ENCODE measurements at regions not wholly inside any gene's neighbourhood (a gene's known extent, or its start where the extent isn't known, plus 50 kb on each side); places are given as distances from the start of the nearest gene placed in this dataset.
"Not testable (repeated sequence)": the region's sequence is repeated elsewhere in the genome, so short reads cannot be mapped to it uniquely, and the experiment has no call there.

DNA sequence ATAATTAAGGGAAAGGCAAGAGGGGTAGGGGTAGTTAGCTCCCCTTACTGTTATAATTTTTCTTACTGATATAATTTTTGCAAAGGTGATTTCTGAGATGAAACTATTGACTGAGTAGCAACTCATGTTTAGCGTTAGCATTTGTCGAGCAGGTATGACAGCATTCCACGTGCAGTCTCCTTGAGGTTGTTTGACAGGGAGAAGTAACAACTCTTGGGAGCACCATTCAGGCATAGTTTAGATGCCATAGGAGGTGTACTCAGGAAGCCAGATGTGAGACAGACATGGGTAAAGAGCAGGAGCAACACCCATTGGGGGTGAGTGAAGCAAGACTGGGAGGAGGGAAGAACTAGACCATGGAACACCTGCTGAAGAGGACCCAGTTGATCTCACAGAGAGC lies 96.6 kb upstream of the KLF6 start:
- Histone ChIP-seq H3K27me3 (ENCODE audit: control insufficient read depth, insufficient read depth, low read length) (no peaks in the 10 kb centered on the region), H3K4me1 (ENCODE audit: control insufficient read depth, insufficient read depth, low read length) (peaks cover 9% of the 10 kb centered on the region), H3K36me3 (ENCODE audit: control insufficient read depth, insufficient read depth, low read length) (no peaks in the 10 kb centered on the region), H3K9me3 (ENCODE audit: control insufficient read depth, low read length) (no peaks in the 10 kb centered on the region), H3K4me3 (ENCODE audit: low read length) (no peak overlapping the region), H3K9ac (ENCODE audit: low read length) (no peak overlapping the region)

DNA sequence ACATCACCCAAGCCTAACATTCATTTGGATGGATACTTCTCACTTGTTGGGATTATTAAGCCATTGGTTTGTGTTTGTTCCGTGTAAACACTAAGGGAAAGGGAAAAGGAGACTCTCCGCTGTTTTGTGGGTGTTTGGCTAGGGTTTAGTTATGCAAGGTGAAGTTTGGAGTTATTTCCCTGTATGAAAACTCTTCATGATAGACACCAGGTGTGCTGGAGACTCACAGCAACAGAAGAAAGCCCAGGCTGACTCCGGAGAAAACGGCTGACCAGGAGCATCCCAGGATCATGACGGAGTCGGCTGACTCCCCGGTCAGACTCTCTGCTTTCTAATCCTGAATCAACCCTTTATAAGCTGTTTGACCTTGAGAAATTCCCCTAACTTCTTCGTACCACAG lies 94.1 kb upstream of the KLF6 start:
- H3K4me1 ChIP-seq (ENCODE audit: control insufficient read depth, insufficient read depth, low read length): peaks cover 10% of the 10 kb centered on the region
- H3K9me3 ChIP-seq (ENCODE audit: control insufficient read depth, low read length): no peaks in the 10 kb centered on the region
- no peaks in the 10 kb centered on the region for H3K27me3 ChIP-seq (ENCODE audit: control insufficient read depth, insufficient read depth, low read length)
- H3K9ac ChIP-seq (ENCODE audit: low read length): no peak overlapping the region
- H3K36me3 ChIP-seq (ENCODE audit: control insufficient read depth, insufficient read depth, low read length): no peaks in the 10 kb centered on the region
- H3K4me3 ChIP-seq (ENCODE audit: low read length): no peak overlapping the region

DNA sequence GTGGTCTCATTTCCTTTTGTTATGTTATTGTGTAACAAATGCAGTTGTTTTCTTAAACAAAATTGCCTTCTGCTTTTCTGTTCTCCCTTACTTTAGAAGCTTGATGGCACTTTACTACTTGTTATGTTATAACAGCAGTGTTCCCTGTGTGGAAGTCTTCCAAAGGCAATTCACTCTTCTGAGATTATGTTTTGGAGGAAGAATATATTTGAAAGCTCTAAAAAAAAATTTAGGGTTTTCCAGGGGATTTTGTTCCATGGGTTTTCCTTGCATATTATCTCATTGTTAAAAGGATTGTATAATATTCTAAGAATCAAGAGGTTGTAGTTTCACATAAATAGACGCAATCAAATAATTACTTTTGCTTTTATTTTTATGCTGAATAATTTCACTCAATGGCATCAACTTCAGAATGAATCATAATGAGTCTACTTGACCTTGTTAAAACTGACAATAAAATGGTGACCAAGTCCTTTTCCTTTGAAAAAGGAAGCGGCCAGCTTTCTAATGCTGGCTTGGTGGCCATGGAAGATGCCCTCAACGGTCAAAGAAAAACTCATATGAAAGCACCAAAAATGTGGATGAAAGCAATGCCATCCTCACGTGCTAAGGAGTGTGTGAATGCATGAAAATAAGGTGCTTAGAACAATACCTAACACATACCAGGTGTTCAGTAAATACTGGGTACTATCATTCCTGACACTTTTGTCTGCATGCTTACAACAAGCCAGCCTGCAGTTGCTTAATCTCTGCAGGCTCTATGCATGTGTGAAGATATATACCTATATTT lies 92.4 kb upstream of the KLF6 start:
- Histone ChIP-seq H3K27me3 (ENCODE audit: control insufficient read depth, insufficient read depth, low read length) (no peaks in the 10 kb centered on the region), H3K9ac (ENCODE audit: low read length) (no peak overlapping the region), H3K4me1 (ENCODE audit: control insufficient read depth, insufficient read depth, low read length) (peaks cover 10% of the 10 kb centered on the region), H3K9me3 (ENCODE audit: control insufficient read depth, low read length) (no peaks in the 10 kb centered on the region), H3K36me3 (ENCODE audit: control insufficient read depth, insufficient read depth, low read length) (no peaks in the 10 kb centered on the region), H3K4me3 (ENCODE audit: low read length) (no peak overlapping the region)

DNA sequence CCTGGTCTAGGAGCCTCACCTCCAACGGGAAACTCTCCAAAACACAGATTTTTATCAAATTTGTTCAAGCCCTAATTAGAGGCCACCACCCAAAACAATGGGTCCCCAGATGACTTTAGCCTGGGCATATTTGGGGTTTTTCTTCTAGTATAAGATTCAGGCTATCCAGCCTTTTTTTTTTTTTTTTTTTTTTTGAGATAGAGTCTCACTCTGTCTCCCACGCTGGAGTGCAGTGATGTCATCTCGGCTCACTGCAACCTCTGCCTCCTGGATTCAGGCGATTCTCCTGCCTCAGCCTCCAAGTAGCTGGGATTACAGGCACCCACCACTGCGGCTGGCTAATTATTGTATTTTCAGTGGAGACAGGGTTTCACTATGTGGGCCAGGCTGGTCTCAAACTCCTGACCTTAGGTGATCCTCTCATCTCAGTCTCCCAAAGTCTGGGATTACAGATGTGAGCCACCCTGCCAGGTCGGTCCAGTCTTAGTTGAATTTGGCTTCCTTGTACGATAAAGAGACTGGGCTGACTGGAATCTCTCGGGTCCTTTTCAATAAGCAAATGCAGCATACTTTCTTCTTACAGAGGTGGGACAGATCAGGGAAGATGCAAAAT lies 91.4 kb upstream of the KLF6 start:
- H3K27me3 ChIP-seq (ENCODE audit: control insufficient read depth, insufficient read depth, low read length): no peaks in the 10 kb centered on the region
- H3K9me3 ChIP-seq (ENCODE audit: control insufficient read depth, low read length): no peaks in the 10 kb centered on the region
- no peak overlapping the region for H3K9ac ChIP-seq (ENCODE audit: low read length)
- no peak overlapping the region for H3K4me3 ChIP-seq (ENCODE audit: low read length)
- H3K4me1 ChIP-seq (ENCODE audit: control insufficient read depth, insufficient read depth, low read length): peaks cover 10% of the 10 kb centered on the region
- no peaks in the 10 kb centered on the region for H3K36me3 ChIP-seq (ENCODE audit: control insufficient read depth, insufficient read depth, low read length)

DNA sequence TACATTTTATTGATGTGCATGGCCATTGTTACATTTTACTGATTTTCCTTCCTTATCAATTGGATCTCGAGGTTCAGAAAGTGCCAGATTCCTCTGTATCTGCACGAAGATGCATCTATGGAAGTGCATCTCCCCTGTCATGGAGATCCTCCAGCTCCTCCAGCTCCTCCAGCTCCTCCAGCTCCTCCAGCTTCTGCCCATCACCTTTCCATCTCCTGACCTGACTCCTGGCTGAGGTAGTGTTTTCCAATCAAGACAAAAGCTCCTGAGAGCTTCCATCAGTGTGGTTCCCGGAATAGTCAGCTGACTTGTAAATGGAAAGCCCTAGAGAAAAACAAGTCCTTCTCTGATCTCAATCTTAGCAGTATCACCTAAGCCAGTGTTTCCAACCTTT lies 90.8 kb upstream of the KLF6 start:
- H3K4me1 ChIP-seq (ENCODE audit: control insufficient read depth, insufficient read depth, low read length): peaks cover 10% of the 10 kb centered on the region
- H3K9ac ChIP-seq (ENCODE audit: low read length): no peak overlapping the region

DNA sequence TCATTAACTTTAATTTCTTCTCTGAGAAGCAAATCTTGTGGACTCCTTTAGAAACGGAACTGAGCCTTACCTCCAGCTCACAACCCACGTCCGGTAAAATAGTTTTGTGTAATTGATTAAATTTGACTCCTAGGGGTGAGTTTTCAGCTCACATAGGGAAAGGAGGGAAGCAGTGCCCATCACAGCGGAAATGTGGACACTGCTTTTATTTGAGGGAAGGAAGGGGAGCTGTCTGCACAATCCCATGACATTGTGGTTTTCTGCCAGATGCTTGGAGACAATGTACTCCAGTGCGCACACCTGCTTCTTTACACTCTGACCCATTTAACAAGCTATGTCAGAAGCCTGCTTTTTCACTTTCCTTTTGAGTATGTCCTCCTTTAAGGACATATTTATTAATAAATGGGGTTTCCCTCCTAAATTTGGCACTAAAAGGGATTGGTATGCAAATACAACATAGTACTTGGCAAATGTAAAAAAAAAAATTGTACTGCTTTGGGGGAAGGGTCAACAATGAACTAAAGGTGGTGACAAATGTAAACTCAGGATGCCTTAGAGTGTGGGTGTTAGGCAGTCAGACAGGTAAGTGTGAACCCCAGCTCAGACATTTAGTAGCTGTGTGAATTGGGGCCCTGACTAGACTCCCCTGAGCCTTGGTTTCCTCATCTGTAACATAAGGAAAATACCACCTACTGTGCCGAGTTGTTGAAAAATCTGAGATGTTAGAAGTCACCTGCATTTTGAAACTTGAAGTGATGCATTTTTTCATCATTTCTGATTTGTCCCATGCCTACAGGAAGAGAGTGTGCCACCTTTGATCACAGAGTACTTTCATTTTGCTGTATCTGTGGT lies 90.2 kb upstream of the KLF6 start:
- H3K9me3 ChIP-seq (ENCODE audit: control insufficient read depth, low read length): no peaks in the 10 kb centered on the region
- no peak overlapping the region for H3K4me3 ChIP-seq (ENCODE audit: low read length)
- no peaks in the 10 kb centered on the region for H3K36me3 ChIP-seq (ENCODE audit: control insufficient read depth, insufficient read depth, low read length)
- H3K27me3 ChIP-seq (ENCODE audit: control insufficient read depth, insufficient read depth, low read length): no peaks in the 10 kb centered on the region
- H3K9ac ChIP-seq (ENCODE audit: low read length): no peak overlapping the region
- peaks cover 10% of the 10 kb centered on the region for H3K4me1 ChIP-seq (ENCODE audit: control insufficient read depth, insufficient read depth, low read length)

More for the DNA sequence above, 90.8 kb upstream of the KLF6 start:
- Histone ChIP-seq H3K4me3 (ENCODE audit: low read length) (no peak overlapping the region), H3K9me3 (ENCODE audit: control insufficient read depth, low read length) (no peaks in the 10 kb centered on the region), H3K36me3 (ENCODE audit: control insufficient read depth, insufficient read depth, low read length) (no peaks in the 10 kb centered on the region), H3K27me3 (ENCODE audit: control insufficient read depth, insufficient read depth, low read length) (no peaks in the 10 kb centered on the region)

DNA sequence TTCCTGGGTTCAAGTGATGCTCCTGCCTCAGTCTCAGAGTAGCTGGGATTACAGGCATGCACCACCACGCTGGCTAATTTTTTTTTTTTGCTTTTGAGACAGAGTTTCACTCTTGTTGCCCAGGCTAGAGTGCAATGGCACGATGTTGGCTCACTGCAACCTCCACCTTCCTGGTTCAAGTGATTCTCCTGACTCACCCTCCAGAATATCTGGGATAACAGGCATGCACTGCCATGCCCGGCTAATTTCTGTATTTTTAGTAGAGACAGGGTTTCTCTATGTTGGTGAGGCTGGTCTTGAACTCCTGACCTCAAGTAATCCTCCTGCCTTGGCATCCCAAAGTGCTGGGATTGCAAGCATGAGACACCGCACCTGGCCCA lies 89.6 kb upstream of the KLF6 start:
- H3K9me3 ChIP-seq (ENCODE audit: control insufficient read depth, low read length); H3K4me3 ChIP-seq (ENCODE audit: low read length); H3K27me3 ChIP-seq (ENCODE audit: control insufficient read depth, insufficient read depth, low read length); H3K9ac ChIP-seq (ENCODE audit: low read length); H3K36me3 ChIP-seq (ENCODE audit: control insufficient read depth, insufficient read depth, low read length): not testable (repeated sequence)
- H3K4me1 ChIP-seq (ENCODE audit: control insufficient read depth, insufficient read depth, low read length): peaks cover 10% of the 10 kb centered on the region

DNA sequence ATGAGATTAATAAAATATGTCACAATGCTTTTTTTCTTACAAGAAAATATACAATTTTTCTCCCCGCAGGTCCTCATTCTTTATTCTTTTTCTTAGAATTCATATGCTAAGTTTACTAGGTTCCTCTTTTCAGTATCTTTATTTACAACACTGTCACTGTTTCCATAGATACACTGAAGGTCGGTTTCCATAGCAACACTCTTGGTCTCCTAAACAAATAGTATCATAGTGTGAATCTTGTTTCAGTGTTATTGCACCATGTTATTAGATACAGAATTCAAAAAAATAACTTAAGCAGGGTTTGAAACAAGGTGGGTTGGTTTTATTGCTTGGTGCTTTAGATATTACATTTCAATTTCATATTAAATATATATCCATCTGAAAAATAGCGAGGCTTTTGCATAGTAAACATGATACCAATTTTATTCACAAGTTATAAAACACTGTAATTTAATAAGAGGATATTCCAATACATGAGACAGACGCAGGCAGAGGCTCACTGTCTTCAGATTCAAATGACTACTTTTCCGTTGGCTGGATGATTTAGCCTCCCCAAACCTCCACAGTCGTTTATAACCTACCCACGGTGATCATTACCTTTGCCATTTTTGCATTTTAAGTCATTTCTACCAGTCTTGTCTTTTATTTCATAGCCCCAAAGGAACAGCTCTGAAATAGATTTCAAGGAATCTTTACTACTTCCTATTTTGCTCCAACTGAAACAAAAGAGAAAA lies 88.9 kb upstream of the KLF6 start:
- Histone ChIP-seq H3K27me3 (ENCODE audit: control insufficient read depth, insufficient read depth, low read length) (no peaks in the 10 kb centered on the region), H3K4me1 (ENCODE audit: control insufficient read depth, insufficient read depth, low read length) (peaks cover 10% of the 10 kb centered on the region), H3K9ac (ENCODE audit: low read length) (no peak overlapping the region), H3K36me3 (ENCODE audit: control insufficient read depth, insufficient read depth, low read length) (no peaks in the 10 kb centered on the region), H3K9me3 (ENCODE audit: control insufficient read depth, low read length) (no peaks in the 10 kb centered on the region), H3K4me3 (ENCODE audit: low read length) (no peak overlapping the region)

DNA sequence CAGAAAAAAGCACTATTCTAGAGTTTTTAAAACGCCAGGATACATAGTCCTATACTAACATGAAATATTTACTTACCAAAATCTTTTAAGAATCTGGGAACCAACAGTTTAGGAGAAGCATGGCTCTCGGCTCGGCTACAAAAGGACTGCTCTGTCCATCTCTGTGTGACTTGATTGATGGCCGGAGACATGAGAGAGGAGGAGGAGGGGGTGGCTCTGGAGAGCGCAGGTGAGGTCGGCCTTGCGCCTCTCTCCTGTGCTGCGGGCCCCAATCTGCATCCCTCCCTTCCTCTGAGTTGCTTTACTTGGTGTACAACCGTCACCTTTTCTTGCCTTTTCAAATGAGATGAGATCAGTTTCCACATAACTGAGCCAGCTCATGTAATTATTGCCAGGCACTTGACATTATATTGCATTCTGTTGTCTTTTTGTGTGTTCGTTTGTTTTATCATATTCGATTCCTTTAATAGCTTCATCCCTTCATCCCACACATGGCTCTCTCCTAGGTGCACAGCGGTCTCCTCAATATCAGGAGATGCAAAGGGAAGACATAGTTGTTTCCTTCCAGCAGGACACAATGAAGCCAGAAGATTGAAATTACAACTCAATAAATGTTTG lies 87.8 kb upstream of the KLF6 start:
- Histone ChIP-seq H3K36me3 (ENCODE audit: control insufficient read depth, insufficient read depth, low read length) (no peaks in the 10 kb centered on the region), H3K4me3 (ENCODE audit: low read length) (no peak overlapping the region), H3K27me3 (ENCODE audit: control insufficient read depth, insufficient read depth, low read length) (no peaks in the 10 kb centered on the region), H3K9ac (ENCODE audit: low read length) (no peak overlapping the region), H3K4me1 (ENCODE audit: control insufficient read depth, insufficient read depth, low read length) (peaks cover 10% of the 10 kb centered on the region), H3K9me3 (ENCODE audit: control insufficient read depth, low read length) (no peaks in the 10 kb centered on the region)

DNA sequence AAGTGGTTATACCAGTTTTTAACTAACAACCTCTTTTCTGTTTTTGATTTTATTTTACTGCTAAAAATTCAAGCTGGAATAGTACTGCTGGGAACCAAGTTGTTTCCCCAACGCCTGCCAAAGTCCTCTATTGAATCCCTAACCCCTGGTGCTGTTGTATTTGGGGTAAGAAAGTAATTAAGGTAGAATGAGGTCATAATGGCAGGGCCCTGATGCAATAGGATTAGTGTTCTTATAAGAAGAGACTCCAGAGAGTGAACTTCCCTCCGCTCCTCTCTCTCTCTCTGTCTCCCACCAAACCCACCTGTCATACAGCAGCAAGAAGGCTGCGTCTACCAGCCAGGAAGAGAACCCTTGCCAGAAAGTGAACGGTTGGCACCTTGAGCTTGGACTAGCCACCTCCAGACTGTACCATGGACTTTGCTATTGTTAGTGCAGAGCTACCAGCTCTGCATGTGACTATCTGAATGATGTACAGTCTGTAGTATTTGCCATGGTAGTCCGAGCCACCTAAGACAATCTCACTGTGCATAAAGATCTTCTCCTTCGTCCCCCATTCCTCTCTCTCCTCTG lies 86.5 kb upstream of the KLF6 start:
- H3K27me3 ChIP-seq (ENCODE audit: control insufficient read depth, insufficient read depth, low read length): no peaks in the 10 kb centered on the region
- H3K4me3 ChIP-seq (ENCODE audit: low read length): no peak overlapping the region
- no peak overlapping the region for H3K9ac ChIP-seq (ENCODE audit: low read length)
- no peaks in the 10 kb centered on the region for H3K9me3 ChIP-seq (ENCODE audit: control insufficient read depth, low read length)
- H3K36me3 ChIP-seq (ENCODE audit: control insufficient read depth, insufficient read depth, low read length): no peaks in the 10 kb centered on the region
- H3K4me1 ChIP-seq (ENCODE audit: control insufficient read depth, insufficient read depth, low read length): peaks cover 2% of the 10 kb centered on the region

DNA sequence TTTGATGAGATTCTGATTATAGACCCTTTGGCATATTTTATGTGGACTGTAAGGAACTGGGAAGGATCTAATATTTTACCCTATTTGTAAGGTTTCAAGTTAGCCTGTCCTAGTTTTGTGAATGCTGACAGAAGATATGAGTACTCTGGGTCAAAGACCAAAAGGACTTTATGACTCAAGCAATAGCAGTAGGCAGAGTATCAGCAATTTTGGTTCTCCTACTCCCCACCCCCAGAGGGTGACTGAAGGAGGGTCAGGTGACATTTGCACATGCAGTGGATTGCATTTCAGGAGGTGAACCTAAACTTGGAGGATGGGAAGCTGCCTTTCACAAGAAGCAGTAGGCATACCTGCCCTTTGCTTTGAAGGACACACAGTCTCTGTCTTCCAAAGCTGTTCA lies 84.0 kb upstream of the KLF6 start:
- no peaks in the 10 kb centered on the region for H3K27me3 ChIP-seq (ENCODE audit: control insufficient read depth, insufficient read depth, low read length)
- H3K4me3 ChIP-seq (ENCODE audit: low read length): no peak overlapping the region
- no peaks in the 10 kb centered on the region for H3K36me3 ChIP-seq (ENCODE audit: control insufficient read depth, insufficient read depth, low read length)
- no peaks in the 10 kb centered on the region for H3K9me3 ChIP-seq (ENCODE audit: control insufficient read depth, low read length)
- H3K9ac ChIP-seq (ENCODE audit: low read length): no peak overlapping the region
- no peaks in the 10 kb centered on the region for H3K4me1 ChIP-seq (ENCODE audit: control insufficient read depth, insufficient read depth, low read length)
